ENCODE measurements at regions not wholly inside any gene's neighbourhood (a gene's known extent, or its start where the extent isn't known, plus 50 kb on each side); places are given as distances from the start of the nearest gene placed in this dataset.

GRCh38 chr22:49047447-49047846, 780.2 kb downstream of the BRD1 start:
- no peak for DNase-seq

DNA sequence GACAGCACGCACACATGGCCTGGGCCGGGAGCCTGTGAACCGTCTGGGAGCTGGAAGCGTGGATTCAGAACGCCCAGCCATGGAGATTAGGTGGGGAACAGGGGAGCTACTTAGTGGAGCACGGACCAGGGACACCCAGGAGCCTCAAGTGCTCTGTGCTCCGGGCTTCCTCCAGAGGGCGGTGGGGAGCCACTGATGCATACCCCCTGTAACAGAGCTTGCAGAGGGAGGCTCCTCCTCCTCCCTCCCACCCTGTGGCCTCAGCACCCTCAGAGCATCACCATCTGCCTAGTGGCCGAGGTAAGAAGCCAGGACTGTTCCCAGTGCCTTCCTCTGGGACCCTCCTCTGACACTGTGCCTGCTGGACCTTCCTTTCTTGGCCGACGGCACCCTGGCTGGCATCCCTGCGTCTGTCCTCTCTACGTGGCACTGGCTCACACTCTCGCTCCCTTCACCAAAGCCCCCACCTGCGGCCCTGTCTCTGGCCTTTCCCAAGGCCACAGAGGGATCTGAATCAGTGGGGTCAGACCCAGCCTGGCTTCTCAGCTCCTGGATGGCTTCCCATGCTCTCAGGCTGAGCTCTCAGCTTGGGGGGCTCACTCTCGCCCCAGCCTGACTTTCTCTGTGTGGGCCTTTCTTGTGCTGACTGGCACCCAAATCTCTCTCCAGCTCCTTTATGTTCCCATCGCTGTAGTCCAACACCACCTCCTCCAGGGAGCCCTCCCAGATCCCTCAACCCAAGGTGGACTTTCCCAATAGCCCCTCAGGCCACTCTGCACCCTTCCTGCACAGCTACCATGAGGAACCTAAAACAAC, 780.9 kb downstream of the BRD1 start:
- DNase-seq, result peak; percentile 17

DNA sequence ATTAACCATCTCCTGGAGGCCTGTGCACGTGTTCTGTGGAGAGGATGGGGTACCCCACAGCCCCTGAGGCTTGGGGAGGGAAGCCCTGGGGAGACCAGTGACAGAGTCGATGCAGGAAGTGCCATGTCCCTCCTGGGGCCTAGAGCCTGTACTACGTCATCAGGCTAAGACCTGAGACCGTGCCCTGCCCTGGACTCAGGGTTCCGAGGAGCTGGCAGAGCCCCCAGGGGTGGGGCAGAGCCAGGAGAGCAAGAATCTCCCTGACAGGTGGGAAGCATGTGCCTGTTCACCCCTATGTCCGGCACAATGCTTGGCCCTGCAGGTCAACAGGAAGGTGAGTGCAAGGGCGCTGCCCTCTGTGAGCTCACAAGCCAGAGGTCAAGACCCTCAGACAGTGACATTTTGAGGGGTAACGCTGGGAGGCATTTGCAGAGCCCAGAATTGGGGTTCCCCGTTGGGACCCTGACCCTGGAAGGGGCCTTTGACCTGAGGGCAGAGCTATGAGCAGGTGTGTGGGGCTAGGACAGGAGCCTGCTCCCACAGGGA, 781.6 kb downstream of the BRD1 start:
- DNase-seq, result no peak

- no peak for DNase-seq
Observed at GRCh38 chr22:49045276-49045675, 782.4 kb downstream of the BRD1 start.

DNA sequence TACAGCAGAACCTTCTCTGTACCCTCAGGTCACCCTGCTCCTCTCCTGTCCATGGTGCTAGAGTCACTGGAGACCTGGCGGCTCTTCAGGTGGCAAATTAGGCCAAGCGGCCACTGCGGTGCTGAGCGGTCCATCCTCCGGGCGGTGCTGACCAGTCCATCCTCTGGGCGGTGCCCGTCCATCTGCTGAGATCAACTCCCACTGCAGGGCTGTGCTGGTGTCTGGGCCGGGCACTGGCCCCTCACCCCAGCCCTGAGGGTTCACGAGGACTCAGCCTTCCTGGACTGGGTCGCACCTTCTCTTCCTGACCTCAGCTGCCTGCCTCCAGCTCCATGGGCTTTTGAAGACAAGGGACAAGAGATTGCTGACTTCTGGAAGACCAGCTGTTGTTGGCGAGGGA, 782.9 kb downstream of the BRD1 start:
- DNase-seq, result no peak

DNA sequence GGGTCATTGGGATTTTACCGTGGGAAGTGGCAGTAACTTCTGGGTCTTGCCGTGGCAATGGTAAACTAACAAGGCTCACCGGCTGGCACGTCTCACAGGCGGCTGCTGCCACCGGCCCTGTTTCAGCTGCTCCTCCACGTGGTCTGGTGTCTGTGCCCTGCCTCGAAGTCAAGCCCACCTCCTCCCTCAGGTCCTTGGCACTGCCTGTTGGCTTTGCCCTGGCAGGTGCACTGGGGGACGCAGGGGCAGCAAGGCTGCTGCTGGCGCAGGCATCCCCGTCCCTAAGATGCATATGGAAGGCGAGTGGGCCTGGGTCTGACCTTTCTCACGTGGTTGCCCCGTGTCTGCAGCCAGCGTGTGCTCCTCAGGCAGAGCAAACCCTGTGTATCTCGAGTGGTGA, 783.6 kb downstream of the BRD1 start:
- no peak for DNase-seq

GRCh38 chr22:49042877-49043859, 784.5 kb downstream of the BRD1 start:
- no peak for DNase-seq

DNA sequence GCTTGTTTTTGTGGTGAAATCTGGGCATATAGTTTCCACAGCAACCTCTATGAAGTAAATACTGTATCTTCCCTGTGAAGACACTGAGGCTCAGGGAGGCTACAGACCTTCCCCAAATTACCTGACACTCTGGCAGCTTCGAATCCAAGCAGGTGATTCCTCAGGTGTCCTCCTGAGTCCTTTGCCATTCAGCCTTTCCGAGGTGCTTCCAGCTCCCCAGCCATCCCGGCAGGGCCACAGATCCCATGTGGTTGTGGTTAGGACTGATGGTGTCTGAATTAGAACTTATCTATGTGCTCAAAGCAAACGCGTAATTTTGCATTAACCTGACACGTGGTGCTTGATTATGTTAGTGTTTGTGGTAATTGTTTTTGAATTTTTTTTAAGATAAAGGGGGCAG, 785.6 kb downstream of the BRD1 start:
- DNase-seq, result no peak

- no peak for DNase-seq
Observed at GRCh38 chr22:49040754-49041467, 786.8 kb downstream of the BRD1 start.

GRCh38 chr22:49040111-49040510, 787.6 kb downstream of the BRD1 start:
- DNase-seq, result no peak

- no peak for DNase-seq
Observed at GRCh38 chr22:49039625-49040024, 788.0 kb downstream of the BRD1 start.

- no peak for DNase-seq
Observed at GRCh38 chr22:49037701-49038245, 789.9 kb downstream of the BRD1 start.

- no peak for DNase-seq
Observed at GRCh38 chr22:49036513-49036912, 791.2 kb downstream of the BRD1 start.

DNA sequence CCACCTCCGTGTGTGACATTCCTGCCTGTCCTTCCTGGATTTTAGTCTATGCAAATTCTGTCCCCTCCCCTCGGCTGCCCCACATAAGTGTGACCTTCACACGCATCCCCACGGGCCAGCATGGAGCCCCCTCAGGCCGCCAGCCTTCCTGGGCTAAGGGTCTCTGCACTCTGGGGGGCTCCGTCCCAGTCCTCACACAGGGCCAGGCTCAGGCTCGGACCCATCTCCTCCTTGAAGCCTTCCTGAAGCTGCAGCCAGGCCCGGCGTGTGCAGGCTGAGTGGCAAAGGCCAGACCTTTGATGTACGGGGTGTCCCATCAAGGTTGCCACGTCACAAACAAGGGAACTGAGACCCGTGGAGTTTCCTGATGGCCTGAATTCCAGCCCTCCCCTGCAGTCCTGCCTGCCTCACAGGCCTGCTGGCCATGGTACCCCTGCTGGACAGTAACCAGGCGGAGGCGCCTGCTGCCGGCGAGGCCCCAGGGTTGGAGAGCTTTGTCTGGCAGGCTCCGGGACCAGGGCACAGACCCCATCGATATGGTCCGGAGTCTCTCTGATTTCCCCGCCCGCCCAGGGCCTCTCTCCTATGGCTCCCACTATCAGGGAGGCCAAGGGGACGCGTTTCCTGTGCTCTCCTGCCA, 791.7 kb downstream of the BRD1 start:
- DNase-seq, result no peak

DNA sequence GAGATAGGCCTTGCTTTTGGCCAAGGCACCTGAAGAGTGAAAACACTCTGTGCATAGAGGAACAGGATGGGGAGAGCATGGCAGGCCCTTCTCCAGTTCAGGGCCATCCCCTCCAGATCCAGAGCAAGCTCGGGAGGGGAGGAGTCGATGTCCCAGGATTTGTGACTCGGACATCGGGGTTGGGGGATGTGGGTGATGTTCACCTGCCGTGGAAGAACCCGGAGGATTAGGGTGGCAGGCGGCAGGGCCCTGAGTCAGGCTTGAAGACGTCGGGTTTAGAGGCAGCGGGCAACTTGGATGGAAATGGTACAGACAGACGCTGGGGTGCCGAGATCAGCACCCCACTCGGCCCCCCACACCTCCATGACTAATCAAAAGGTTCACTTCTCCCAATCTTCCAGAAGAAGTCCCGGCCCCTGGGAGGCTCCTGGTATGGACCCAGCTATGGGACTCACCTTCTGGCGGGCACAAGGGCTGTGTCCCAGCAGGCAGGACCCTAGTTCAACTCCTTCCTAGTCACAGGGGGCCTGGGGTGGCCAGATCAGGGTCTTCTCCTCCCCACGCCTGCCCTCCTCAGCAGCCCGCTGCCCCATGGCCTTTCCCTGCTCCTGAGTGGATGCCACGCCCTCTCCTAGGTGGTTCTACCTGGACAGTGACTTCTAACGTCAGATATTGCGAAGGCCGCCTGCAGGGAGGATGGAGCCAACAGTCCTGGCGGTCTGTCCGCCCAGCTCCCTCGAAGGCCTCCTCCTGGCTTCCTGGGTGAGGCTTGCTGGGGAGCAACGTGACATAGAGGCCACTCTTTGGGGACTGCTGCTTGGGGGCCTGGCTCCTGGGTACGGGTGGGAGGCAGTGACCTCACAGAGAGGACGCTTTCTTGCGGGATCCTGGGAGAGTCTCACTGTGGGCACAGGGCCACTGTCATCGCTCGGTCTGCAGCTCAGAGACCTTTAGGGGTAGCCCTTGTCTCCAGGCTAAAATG, 792.5 kb downstream of the BRD1 start:
- no peak for DNase-seq

DNA sequence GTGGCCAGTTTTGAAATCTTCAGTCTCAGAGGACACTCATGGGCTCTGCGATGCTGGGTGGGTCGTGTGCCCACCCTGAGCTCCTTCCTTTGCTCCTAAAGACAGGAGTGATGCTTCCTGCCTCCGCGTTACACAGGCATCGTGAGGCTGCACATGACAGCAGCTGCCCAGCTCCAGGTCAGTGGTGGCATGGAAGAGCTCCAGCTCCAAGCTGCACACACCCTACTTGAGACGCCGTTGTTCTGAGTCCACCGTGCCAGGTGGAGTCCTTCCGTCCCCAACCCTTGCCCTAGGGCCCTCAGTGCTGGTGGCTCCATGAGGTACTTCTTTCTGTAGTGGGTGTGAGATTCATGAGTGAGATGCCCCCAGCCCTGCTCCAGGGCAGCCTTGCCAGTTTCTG, 794.1 kb downstream of the BRD1 start:
- no peak for DNase-seq

DNA sequence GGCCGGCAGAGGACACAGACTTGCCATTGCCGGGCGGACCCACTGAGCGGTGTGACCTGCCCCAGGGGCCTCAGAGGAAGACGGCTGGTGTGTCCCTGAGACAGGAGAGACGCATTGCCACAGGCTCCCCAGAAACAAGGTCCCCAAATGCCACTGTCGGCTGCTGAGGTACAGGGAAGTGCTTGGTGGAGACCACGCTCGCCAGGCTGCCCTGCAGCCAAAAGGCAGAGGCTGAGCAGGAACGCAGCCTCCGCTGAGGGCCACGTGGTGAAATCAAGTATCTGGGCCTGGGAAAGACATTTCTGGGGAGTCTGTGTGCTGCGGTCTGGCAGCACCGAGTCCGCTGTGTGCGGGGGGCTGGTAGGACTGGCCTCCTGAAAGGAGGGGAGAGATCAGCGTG, 794.9 kb downstream of the BRD1 start:
- DNase-seq, result no peak

- DNase-seq, result no peak
Observed at GRCh38 chr22:49031746-49032330, 795.8 kb downstream of the BRD1 start.

DNA sequence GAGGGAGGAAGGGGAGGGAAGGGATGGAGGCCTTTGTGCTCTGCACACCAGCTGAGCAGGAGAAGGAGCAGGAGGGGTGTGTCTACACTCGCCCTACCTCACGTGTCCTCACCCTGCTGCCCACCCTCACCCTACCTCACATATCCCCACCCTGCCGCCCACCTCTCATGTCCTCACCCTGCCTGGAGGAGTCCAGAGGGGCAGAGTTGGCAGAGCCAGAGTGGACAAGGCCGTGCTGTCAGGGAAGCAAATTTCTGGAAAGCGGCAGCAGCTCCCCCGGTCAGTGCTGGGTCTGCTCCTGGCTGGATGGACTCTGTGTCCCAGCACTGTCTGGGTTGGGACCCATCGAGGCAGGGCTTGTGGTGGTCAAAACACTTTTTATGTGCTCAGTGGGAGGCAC, 799.6 kb downstream of the BRD1 start:
- DNase-seq, result no peak

DNA sequence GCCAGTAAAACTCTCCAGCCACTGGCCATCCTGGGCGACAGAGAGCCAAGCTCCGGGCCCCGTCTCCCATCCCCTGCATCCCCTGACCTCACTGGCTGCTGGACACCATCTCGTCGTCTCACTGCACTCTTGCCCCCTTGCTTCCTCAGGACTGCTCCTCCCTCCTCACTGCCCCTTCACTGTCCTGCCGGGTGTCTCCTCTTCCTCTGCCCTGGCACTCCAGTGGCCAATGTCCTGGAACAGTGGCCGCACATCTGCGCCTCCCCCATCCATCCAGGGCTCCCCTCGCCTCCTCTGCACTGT, 800.4 kb downstream of the BRD1 start:
- no peak for DNase-seq

All from NCI-H2107 (cell line).